ENCODE measurements at regions not wholly inside any gene's neighbourhood (a gene's known extent, or its start where the extent isn't known, plus 50 kb on each side); places are given as distances from the start of the nearest gene placed in this dataset.
A peak's percentile ranks its signal among the peaks of the same experiment; 100 is the strongest.

- TF ChIP-seq CTCF (IDR thresholded peaks at IDR 0.05; ENCODE audit: insufficient read depth, low read depth, low read length), result peak; percentile 41
- H3K4me3 ChIP-seq (ENCODE audit: low read depth, low read length), result no peak overlapping the region
- DNase-seq (ENCODE audit: low read depth), result peak; percentile 6
Measured at GRCh38 chr21:41068967-41069642, 98.9 kb upstream of the BACE2 start.

DNA sequence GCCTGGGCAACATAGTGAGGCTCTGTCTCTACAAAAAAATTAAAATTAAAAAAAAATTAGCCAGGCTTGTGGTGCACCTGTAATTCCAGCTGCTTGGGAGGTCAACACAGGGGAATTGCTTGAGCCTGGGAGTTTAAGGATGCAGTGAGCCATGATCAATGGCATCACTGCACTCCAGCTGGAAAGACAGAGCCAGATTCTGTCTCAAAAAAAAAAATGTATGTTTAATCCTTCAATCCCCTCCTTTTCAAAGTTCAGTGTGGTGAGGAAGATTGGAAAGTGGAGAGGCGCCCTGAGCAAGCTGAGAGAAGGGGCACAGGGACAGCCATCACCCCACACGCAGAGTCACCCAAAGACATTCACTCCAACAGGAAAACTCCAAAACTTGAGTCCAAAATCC is 97.7 kb upstream of the BACE2 start:
- TF ChIP-seq CTCF (IDR thresholded peaks at IDR 0.05; ENCODE audit: insufficient read depth, low read depth, low read length), result no peak
- no peak for DNase-seq (ENCODE audit: low read depth)
- H3K4me3 ChIP-seq (ENCODE audit: low read depth, low read length), result no peak overlapping the region

- DNase-seq (ENCODE audit: low read depth), result no peak
- TF ChIP-seq CTCF (IDR thresholded peaks at IDR 0.05; ENCODE audit: insufficient read depth, low read depth, low read length), result no peak
- no peak overlapping the region for H3K4me3 ChIP-seq (ENCODE audit: low read depth, low read length)
Measured at GRCh38 chr21:41071258-41072171, 96.4 kb upstream of the BACE2 start.

DNA sequence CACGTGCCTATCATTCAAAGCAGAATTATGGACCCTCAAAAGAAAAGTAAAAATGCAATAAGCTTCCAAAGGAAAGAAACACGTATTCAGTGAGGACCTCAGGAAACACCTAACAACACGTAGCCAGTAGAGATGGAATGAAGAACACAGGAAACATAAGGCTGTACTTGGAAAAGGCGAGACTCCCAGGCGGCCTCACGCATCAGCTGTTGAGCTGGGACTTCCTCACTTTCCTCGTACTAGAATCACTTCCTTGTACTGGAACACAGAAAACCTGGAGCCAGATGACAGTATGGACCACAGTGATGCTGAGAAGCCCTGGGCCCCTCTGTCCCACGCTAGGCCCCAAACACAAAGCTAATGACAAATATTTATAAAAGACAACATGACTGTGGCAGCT is 94.4 kb upstream of the BACE2 start:
- DNase-seq (ENCODE audit: low read depth), result no peak
- no peak for TF ChIP-seq CTCF (IDR thresholded peaks at IDR 0.05; ENCODE audit: insufficient read depth, low read depth, low read length)
- H3K4me3 ChIP-seq (ENCODE audit: low read depth, low read length), result no peak overlapping the region

DNA sequence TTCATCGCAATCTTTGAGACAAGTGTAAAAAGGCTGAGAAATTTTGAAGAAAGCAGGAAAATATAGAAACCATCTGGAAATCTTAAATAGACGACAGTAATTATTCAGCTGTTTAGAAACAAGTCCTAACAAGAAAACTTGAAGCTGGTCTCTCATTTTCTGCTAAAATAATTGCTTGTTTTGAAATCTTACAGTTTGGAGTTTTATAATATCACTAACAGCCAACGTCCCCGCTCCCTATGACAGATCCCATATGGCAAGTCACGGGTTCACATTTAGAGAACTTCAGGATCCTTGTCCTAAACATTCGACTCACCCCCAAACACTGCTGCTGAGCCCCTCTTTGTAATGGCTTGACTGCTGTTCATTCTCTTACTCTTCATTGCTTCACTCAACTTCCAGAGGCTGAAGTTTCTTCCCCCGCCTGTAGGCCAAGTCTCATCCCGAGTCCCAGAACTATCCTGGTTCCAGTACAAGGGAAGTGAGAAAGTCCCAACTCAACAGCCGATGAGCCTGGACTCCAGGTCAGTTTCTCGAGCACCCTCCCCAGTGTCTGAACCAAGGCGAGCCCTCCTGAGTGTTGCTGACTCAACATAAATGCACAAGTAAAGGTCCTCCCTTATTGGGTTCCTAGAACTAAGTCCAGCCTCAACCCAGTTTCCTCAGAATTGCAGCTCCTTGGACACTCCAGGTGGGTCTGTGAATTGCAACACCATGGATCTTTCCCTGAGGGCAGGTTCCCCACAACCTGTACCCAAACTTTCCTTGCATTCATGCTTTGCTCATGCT is 93.4 kb upstream of the BACE2 start:
- DNase-seq (ENCODE audit: low read depth), result no peak
- TF ChIP-seq CTCF (IDR thresholded peaks at IDR 0.05; ENCODE audit: insufficient read depth, low read depth, low read length), result no peak
- H3K4me3 ChIP-seq (ENCODE audit: low read depth, low read length), result no peak overlapping the region

GRCh38 chr21:41075656-41076055 is 92.3 kb upstream of the BACE2 start:
- TF ChIP-seq CTCF (IDR thresholded peaks at IDR 0.05; ENCODE audit: insufficient read depth, low read depth, low read length), result no peak
- no peak overlapping the region for H3K4me3 ChIP-seq (ENCODE audit: low read depth, low read length)
- DNase-seq (ENCODE audit: low read depth), result no peak

Data from fibroblast of villous mesenchyme (primary cell).